KOPT-K1 (cell line): ENCODE measurements at regions not wholly inside any gene's neighbourhood (a gene's known extent, or its start where the extent isn't known, plus 50 kb on each side); places are given as distances from the start of the nearest gene placed in this dataset.

Experiments used
- H3K27ac ChIP-seq: fragments of 200-600 bp; sonication (generic); 2 replicates; pipeline ENCODE4 v1.5.1; 2016; ENCODE audit warnings: antibody characterized with exemption, mild to moderate bottlenecking, low read depth, low read length; ENCODE audit not compliant: poor library complexity, severe bottlenecking
- H3K36me3 ChIP-seq: fragments of 200-600 bp; sonication (generic); 2 replicates; pipeline ENCODE4 v1.5.1; 2017; ENCODE audit warnings: antibody characterized with exemption, mild to moderate bottlenecking, low read length, moderate library complexity; ENCODE audit not compliant: insufficient read depth
- H3K9me3 ChIP-seq: fragments of 200-600 bp; sonication (generic); 2 replicates; pipeline ENCODE4 v1.5.1; 2017; ENCODE audit warnings: antibody characterized with exemption, low read length, mild to moderate bottlenecking; ENCODE audit not compliant: insufficient read depth, poor library complexity, severe bottlenecking

DNA sequence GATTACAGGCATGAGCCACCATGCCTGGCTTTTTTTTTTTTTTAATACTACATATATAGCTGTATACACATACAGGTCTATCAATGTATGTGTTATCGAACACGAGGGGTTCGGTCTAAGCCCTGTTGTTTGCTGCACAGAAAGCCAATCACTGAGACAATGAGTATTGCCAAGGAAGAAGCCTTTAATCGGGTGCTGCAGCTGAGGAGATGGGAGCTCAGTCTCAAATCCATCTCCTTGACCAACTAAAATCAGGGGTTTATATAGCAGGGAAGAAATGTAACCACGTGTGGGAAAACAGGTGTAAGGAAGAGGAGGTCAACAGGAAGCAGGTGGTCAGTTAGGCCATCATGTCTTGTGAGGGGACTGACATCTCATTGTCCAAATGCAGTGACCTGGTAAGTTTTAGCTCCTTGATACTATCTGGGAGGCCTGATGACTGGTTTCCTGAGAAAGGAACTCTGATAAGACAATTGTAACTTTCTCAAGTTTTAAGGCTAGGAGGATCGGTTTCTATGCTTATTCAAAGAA lies 80.9 kb upstream of the MAP1LC3B2 start:
- H3K36me3 ChIP-seq, result no peaks in the 10 kb centered on the region
- H3K9me3 ChIP-seq, result peaks cover 50% of the 10 kb centered on the region
- no peak overlapping the region for H3K27ac ChIP-seq

- Histone ChIP-seq H3K36me3 (no peaks in the 10 kb centered on the region), H3K9me3 (peaks cover 37% of the 10 kb centered on the region), H3K27ac (peak overlapping the region; percentile 19)
These were observed 78.9 kb upstream of the MAP1LC3B2 start for GRCh38 chr12:116480210-116480810.

GRCh38 chr12:116481726-116482125 lies 77.5 kb upstream of the MAP1LC3B2 start:
- H3K9me3 ChIP-seq, result peaks cover 23% of the 10 kb centered on the region
- H3K27ac ChIP-seq, result no peak overlapping the region
- H3K36me3 ChIP-seq, result no peaks in the 10 kb centered on the region

- no peak overlapping the region for H3K27ac ChIP-seq
- H3K36me3 ChIP-seq, result no peaks in the 10 kb centered on the region
These were observed 77.0 kb upstream of the MAP1LC3B2 start for GRCh38 chr12:116482179-116482578.

DNA sequence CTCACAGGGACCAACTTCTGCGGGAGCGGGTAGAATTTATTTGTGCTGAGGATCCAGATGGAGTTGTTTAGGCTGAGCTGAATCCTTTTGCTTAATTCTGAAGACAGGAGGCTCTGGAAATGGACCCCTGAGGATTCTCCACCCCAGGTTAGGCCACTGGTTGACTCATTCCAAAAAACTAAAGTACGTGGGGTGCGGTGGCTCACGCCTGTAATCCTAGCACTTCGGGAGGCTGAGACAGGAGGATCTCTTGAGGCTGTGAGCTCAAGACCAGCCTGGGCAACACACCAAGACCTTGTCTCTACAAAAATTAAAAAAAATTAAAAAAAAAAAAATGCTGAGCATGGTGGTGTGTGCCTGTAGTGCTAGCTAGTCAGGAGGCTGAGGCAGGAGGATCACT lies 76.3 kb upstream of the MAP1LC3B2 start:
- Histone ChIP-seq H3K9me3 (peaks cover 12% of the 10 kb centered on the region), H3K27ac (no peak overlapping the region), H3K36me3 (no peaks in the 10 kb centered on the region)

More at GRCh38 chr12:116482179-116482578, 77.0 kb upstream of the MAP1LC3B2 start:
- H3K9me3 ChIP-seq, result peaks cover 18% of the 10 kb centered on the region

DNA sequence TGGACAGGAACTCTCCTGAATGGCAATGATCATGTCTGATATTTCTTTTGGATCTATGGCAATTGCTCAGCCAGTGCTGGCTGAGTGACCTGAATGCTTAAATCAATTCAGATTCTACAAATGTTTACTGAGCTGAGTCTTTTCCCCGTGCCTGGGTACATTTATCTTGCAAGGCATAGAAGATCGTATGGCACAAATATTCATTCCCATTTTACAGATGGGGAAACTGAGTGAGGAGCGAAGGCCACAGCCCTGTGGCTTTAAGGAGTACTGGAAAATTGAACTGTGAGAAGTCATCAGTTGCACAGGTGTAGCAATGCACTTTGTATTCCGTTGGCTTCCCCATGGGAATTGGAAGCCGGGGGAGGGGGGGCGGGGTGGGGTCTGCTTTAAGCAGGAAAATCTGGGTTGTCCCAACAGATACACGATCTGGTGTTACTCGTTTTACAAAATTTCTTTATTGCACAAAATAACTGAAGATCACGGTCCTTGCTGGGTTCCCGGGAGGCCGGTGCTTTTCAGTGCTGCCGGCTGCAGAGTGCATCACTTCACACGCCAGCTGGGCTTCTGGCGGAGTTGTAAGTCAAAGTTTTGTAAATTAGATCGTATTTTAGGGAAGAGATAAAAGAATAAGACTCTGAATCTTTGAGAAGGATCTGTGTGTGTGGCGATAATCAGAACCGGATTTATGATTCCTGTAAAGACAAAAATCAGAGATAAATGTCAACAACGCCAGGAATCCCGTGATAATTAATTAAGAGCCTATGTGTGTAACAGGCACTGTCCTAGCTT lies 75.0 kb upstream of the MAP1LC3B2 start:
- H3K9me3 ChIP-seq, result peaks cover 1% of the 10 kb centered on the region
- no peak overlapping the region for H3K27ac ChIP-seq
- no peaks in the 10 kb centered on the region for H3K36me3 ChIP-seq

- H3K9me3 ChIP-seq, result no peaks in the 10 kb centered on the region
- no peaks in the 10 kb centered on the region for H3K36me3 ChIP-seq
- H3K27ac ChIP-seq, result no peak overlapping the region
These were observed 74.4 kb upstream of the MAP1LC3B2 start for GRCh38 chr12:116484807-116485206.

DNA sequence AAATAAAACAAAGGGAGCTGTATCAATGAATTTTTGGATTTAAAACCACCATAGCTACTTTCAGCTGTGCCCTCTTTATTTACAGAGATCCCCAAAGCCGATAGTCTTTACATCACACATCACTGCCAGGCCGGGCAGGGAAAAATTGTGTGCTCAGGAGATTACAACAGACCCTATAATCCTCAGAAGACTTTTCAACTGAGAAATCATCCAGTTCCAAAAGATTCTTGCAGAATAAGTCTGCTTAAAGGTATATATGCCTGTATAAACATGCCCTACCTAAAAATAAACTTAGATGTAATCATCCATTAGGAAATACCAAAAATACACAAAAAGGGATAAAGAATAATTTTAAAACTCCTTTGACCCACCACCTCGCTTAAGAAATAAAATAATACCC lies 70.1 kb upstream of the MAP1LC3B2 start:
- Histone ChIP-seq H3K27ac (no peak overlapping the region), H3K36me3 (no peaks in the 10 kb centered on the region), H3K9me3 (no peaks in the 10 kb centered on the region)

DNA sequence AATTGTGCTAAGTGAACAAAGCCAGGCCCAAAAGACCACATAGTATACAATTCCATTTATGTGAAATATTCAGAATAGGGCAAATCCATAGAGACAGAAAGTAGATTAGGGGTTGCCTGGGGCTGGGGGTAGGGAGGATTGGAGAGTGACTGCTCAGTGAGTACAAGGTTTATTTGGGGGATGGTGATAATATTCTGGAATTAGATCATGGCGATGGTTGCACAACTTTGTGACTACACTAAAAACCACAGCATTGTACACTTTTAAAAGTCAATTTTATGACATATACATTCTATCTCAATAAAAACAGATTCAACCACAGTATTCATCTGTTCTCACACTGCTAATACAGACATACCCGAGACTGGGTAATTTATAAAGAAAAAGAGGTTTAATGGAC lies 68.7 kb upstream of the MAP1LC3B2 start:
- H3K36me3 ChIP-seq, result no peaks in the 10 kb centered on the region
- H3K9me3 ChIP-seq, result no peaks in the 10 kb centered on the region
- no peak overlapping the region for H3K27ac ChIP-seq

DNA sequence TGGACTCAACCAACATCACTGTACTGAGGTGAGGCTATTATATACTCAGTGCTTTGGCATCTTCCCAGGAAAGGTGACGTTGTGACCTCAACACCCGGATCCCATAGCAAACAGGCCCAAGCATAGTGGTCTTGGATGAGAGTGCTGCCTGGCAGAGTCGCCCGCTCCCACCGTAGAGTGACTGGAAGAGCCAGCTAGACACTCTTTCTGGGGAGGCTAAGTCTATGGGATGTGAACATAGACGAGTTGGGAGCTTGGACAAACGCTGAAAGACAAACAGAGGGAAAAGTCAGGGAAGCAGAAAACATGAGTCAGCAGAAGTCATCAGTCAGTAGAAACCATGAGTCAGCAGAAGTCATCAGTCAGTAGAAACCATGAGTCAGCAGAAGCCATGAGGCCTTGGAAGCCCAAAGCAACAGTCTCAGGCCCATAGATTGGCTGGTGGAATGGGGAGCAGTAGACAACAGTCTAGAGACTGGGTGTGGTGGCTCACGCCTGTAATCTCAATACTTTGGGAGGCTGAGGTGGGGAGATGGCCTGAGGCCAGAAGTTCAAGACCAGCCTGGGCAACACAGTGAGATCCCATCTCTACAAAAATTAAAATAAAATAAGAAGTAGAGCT lies 66.4 kb upstream of the MAP1LC3B2 start:
- Histone ChIP-seq H3K9me3 (no peaks in the 10 kb centered on the region), H3K36me3 (no peaks in the 10 kb centered on the region), H3K27ac (no peak overlapping the region)

DNA sequence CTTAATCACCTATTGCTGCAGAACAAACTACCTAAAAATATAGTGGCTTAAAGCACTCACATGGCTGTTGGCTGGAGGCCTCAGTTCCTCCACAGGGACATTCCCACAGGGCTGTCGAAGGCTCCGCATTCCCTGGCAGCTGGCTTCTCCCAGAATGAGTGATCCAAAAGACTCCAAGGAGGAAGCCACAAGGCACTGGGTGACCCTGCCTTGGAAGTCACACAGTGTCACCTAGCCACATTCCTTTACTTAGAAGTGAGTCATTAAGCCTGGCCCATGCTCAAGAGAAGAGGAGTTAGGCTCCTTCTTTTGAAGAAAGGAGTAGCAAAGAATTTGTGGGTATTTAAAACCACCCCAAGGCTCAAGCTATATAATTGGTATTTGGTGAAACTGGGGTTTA lies 63.9 kb upstream of the MAP1LC3B2 start:
- Histone ChIP-seq H3K27ac (no peak overlapping the region), H3K9me3 (no peaks in the 10 kb centered on the region), H3K36me3 (no peaks in the 10 kb centered on the region)

DNA sequence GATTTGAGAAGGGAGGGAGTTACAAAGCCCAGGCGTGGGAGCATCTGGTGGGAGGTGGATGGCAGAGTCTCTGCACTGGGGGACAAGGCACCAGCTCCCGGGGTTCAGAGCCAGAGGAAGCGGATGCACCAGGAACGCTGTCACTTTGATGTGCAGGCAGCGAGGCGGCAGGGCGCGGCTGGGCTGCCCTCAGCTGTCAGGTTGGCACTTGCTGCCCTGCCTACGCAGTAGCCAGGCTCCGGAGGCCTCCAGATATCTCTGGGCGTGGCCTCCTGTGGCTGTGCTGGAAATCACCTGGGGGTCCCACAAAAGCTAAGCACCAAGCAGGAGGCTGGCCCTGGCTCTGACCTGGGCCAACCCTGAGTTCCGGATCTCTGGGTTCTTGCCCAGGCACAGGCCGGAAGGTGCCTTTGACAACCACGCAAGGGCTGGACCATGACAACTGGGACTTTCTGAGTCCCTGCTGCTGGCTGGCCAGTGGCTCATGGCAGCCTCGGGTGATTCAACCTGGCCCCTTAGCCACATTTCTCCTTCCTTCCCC lies 62.1 kb upstream of the MAP1LC3B2 start:
- no peaks in the 10 kb centered on the region for H3K36me3 ChIP-seq
- no peak overlapping the region for H3K27ac ChIP-seq
- H3K9me3 ChIP-seq, result no peaks in the 10 kb centered on the region

DNA sequence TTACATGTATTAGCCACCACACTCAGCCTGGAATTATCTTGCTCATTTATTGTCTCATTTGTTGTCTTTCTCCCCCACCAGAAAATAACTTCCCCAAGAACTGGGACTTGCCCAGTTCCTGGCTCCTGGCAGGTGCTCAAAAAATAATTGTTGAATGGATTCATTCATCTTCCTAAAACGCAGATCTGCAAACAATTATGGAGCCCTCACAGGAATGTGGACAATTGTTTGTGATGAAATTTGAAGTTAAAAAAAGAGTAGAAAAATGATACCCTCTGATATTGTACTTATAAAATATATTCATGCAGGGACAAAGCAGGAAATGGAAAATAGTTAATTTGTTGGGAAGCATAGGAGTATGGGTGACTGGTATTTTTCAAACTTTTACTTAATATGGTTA lies 60.7 kb upstream of the MAP1LC3B2 start:
- no peak overlapping the region for H3K27ac ChIP-seq
- H3K36me3 ChIP-seq, result no peaks in the 10 kb centered on the region
- H3K9me3 ChIP-seq, result no peaks in the 10 kb centered on the region

GRCh38 chr12:116502141-116502725 lies 56.9 kb upstream of the MAP1LC3B2 start:
- H3K9me3 ChIP-seq, result no peaks in the 10 kb centered on the region

DNA sequence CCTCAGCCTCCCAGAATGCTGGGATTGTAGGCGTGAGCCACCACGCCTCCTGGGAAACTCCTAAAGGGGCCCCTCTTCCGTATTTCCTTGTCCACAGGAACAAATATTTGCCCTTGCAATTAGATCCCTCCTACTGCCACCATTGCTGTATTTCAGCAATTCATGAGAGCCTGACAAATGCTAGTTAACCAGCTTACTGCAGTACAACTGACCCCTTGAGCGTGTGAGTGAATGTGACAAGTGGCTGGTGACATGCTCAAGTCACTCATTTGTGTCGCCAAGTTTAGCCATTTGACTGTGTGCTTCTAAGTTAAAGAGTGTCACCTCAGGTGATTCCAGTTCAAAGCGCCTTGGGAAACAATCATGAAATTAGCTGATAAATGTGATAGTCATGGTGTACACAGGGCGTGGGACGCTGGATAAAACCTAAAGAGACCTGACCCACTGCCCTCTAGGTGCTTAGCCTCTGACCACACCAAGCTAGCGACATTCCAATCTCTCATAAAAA lies 56.1 kb upstream of the MAP1LC3B2 start:
- Histone ChIP-seq H3K36me3 (no peaks in the 10 kb centered on the region), H3K9me3 (no peaks in the 10 kb centered on the region), H3K27ac (no peak overlapping the region)

More at GRCh38 chr12:116502141-116502725, 56.9 kb upstream of the MAP1LC3B2 start:
- no peak overlapping the region for H3K27ac ChIP-seq
- no peaks in the 10 kb centered on the region for H3K36me3 ChIP-seq
